A673 (cell line): ENCODE measurements at regions not wholly inside any gene's neighbourhood (a gene's known extent, or its start where the extent isn't known, plus 50 kb on each side); places are given as distances from the start of the nearest gene placed in this dataset.
"Not testable (repeated sequence)": the region's sequence is repeated elsewhere in the genome, so short reads cannot be mapped to it uniquely, and the experiment has no call there.

Source experiments
- EZH2 ChIP-seq: fragments of 200-600 bp; sonication (generic); IDR thresholded peaks from 2 replicates; pipeline ENCODE4 v1.6.1; 2017; ENCODE audit warnings: borderline replicate concordance, low read depth, mild to moderate bottlenecking, mixed read lengths, antibody characterized with exemption, low read length; ENCODE audit not compliant: poor library complexity, severe bottlenecking
- TF ChIP-seq, protein P1 (sequence below): fragments of 300-800, 200-600 bp; sonication (generic); conservative IDR thresholded peaks from 2 replicates; pipeline ENCODE4 v1.5.1; 2017; ENCODE audit warnings: low read depth, mild to moderate bottlenecking, antibody characterized with exemption, low read length, moderate library complexity, mixed read lengths

DNA sequence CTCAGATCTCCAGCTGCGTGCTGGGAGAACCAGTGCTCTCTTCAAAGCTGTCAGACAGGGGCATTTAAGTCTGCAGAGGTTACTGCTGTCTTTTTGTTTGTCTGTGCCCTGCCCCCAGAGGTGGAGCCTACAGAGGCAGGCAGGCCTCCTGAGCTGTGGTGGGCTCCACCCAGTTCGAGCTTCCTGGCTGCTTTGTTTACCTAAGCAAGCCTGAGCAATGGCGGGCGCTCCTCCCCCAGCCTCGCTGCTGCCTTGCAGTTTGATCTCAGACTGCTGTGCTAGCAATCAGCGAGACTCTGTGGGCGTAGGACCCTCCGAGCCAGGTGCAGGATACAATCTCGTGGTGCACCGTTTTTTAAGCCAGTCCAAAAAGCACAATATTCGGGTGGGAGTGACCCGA is 864.4 kb downstream of the GBE1 start:
- TF ChIP-seq, protein P1, sequence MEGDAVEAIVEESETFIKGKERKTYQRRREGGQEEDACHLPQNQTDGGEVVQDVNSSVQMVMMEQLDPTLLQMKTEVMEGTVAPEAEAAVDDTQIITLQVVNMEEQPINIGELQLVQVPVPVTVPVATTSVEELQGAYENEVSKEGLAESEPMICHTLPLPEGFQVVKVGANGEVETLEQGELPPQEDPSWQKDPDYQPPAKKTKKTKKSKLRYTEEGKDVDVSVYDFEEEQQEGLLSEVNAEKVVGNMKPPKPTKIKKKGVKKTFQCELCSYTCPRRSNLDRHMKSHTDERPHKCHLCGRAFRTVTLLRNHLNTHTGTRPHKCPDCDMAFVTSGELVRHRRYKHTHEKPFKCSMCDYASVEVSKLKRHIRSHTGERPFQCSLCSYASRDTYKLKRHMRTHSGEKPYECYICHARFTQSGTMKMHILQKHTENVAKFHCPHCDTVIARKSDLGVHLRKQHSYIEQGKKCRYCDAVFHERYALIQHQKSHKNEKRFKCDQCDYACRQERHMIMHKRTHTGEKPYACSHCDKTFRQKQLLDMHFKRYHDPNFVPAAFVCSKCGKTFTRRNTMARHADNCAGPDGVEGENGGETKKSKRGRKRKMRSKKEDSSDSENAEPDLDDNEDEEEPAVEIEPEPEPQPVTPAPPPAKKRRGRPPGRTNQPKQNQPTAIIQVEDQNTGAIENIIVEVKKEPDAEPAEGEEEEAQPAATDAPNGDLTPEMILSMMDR, result not testable (repeated sequence)
- not testable (repeated sequence) for TF ChIP-seq EZH2
